ENCODE measurements at regions not wholly inside any gene's neighbourhood (a gene's known extent, or its start where the extent isn't known, plus 50 kb on each side); places are given as distances from the start of the nearest gene placed in this dataset.

DNA sequence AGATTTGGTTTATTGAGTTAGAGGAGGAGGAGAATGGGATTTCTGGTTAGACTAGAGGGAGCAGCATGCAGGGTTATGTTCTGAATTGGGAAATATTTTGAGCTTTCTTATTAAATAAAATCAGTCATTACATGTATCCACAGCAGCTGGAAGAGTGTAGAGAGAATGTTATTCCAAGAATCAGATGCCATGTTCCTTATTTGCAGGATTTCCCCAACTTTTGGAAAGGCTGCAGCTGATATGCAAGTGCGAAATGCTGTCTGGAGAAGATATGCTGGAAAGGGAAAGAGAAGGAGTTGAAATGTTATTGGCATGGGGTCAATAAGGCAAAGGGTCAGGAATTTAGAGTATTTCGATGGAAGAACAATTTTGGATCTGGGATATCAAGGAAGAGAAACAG, 255.8 kb downstream of the MTX2 start:
- TF ChIP-seq, protein P1, sequence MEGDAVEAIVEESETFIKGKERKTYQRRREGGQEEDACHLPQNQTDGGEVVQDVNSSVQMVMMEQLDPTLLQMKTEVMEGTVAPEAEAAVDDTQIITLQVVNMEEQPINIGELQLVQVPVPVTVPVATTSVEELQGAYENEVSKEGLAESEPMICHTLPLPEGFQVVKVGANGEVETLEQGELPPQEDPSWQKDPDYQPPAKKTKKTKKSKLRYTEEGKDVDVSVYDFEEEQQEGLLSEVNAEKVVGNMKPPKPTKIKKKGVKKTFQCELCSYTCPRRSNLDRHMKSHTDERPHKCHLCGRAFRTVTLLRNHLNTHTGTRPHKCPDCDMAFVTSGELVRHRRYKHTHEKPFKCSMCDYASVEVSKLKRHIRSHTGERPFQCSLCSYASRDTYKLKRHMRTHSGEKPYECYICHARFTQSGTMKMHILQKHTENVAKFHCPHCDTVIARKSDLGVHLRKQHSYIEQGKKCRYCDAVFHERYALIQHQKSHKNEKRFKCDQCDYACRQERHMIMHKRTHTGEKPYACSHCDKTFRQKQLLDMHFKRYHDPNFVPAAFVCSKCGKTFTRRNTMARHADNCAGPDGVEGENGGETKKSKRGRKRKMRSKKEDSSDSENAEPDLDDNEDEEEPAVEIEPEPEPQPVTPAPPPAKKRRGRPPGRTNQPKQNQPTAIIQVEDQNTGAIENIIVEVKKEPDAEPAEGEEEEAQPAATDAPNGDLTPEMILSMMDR (IDR thresholded peaks at IDR 0.05): no peak
- Histone ChIP-seq H3K4me1 (peaks cover 11% of the 10 kb centered on the region), H3K36me3 (no peaks in the 10 kb centered on the region), H3K9me3 (no peaks in the 10 kb centered on the region), H3K27me3 (no peaks in the 10 kb centered on the region), H3K27ac (no peak overlapping the region), H3K4me3 (no peak overlapping the region)
- intact Hi-C loops (cut with DNase I): no loop called here
- DNase-seq (no peak), ATAC-seq (no peak)

DNA sequence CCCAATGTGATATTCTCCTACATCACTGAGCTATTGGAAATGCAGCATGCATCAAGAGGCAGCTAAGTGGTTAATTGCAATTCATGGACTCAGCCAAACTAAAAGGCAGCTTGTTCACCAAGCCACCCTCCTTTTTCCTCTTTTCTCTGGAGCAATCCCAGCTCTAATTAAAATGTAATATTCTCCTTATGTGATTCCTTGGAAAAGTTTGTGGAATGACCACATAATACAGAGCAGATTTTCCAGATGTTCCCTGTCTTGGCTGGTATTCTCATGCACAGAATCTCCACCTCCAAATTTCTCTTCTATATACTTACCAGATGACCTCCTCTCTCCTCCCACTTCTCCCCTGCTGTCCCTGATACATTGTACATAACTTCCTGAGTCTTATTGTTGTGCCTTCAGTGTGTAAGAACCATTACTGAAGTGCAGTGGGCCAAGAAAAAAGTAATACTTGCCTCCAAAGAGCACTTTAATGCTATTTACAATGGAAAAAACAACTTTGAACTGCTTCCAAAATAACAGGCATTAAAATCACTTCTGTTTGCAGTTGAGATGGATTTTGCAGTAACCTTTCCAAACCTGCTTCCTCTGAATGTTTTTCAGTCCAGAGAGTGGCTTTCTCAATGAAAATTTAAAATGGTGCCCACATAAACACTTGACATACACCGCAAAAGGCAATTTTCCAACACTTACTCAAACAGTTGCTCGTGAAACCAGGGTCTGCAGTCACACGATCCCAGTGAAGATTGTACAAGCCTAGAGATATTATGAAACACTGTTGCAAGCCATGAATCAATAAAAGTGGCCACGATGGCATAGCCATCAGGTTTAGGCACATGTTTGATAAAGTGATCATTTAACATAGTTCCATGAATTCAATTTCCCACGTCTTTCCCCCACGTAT, 258.0 kb downstream of the MTX2 start:
- ATAC-seq: no peak
- peaks cover 11% of the 10 kb centered on the region for H3K4me1 ChIP-seq
- H3K9me3 ChIP-seq: no peaks in the 10 kb centered on the region
- H3K4me3 ChIP-seq: no peak overlapping the region
- H3K36me3 ChIP-seq: no peaks in the 10 kb centered on the region
- intact Hi-C loops (cut with DNase I): no loop called here
- TF ChIP-seq, protein P1 (IDR thresholded peaks at IDR 0.05): no peak
- no peak overlapping the region for H3K27ac ChIP-seq
- H3K27me3 ChIP-seq: no peaks in the 10 kb centered on the region
- DNase-seq: no peak

DNA sequence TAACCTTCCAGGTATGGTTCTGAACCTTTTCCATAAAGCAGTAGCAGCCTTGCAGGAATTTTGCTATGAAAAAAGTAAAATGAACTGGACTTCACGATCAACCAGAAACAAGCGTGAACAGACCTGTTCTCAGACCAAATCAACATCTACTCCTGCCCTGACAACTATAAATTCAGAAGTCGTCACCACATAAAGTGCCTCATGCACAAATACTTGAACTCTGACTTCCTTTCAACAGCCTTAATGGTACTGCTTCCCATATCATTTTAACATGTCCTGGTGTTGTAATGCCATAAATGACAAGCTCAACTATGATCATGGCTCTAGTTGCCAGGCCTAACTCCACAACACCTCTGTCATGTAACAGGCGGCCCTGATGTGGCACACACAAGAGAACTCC, 262.4 kb downstream of the MTX2 start:
- TF ChIP-seq, protein P1 (IDR thresholded peaks at IDR 0.05): no peak
- Histone ChIP-seq H3K27ac (no peak overlapping the region), H3K9me3 (no peaks in the 10 kb centered on the region)

DNA sequence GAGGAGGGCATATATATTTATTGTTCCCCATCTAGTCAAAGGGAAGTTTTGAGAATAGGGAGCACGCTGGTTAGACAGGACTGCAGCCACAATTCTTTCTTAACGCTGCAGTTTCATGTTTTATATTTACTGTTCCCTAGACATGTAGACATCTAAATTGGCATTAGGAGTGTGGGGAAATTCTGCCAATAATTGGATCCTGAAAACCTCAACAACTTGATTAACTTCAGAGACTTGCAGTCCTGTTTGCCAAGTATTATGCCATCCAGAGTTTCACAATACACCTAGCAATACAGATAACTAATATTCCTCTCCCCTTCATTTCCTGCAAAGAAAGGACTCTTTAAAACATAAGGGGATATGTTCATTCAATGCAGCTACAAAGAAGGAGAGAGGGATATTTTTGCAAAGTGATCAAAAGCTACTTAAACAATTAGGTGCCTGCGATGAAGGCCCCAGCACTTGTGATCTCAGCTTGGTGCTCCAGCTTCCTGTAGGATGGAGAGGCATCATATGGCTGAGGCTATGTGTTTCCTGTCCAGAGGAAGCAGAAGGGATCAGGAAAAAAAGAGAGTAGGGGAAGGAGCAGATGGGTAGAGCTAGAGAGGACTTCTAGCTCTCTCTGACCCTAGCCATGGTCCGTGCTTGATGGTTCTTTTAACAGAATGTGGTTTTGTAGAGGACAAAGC, 264.4 kb downstream of the MTX2 start:
- ATAC-seq (no peak), DNase-seq (no peak)
- intact Hi-C loops (cut with DNase I): no loop called here
- no peak overlapping the region for H3K4me3 ChIP-seq
- TF ChIP-seq, protein P1 (IDR thresholded peaks at IDR 0.05): no peak
- no peaks in the 10 kb centered on the region for H3K36me3 ChIP-seq
- H3K9me3 ChIP-seq: no peaks in the 10 kb centered on the region
- no peaks in the 10 kb centered on the region for H3K4me1 ChIP-seq
- H3K27me3 ChIP-seq: no peaks in the 10 kb centered on the region
- no peak overlapping the region for H3K27ac ChIP-seq

More for the DNA sequence above, 262.4 kb downstream of the MTX2 start:
- no peaks in the 10 kb centered on the region for H3K27me3 ChIP-seq
- H3K4me3 ChIP-seq: no peak overlapping the region
- ATAC-seq (no peak), DNase-seq (no peak)
- intact Hi-C loops (cut with DNase I): no loop called here
- no peaks in the 10 kb centered on the region for H3K36me3 ChIP-seq
- H3K4me1 ChIP-seq: peaks cover 11% of the 10 kb centered on the region

DNA sequence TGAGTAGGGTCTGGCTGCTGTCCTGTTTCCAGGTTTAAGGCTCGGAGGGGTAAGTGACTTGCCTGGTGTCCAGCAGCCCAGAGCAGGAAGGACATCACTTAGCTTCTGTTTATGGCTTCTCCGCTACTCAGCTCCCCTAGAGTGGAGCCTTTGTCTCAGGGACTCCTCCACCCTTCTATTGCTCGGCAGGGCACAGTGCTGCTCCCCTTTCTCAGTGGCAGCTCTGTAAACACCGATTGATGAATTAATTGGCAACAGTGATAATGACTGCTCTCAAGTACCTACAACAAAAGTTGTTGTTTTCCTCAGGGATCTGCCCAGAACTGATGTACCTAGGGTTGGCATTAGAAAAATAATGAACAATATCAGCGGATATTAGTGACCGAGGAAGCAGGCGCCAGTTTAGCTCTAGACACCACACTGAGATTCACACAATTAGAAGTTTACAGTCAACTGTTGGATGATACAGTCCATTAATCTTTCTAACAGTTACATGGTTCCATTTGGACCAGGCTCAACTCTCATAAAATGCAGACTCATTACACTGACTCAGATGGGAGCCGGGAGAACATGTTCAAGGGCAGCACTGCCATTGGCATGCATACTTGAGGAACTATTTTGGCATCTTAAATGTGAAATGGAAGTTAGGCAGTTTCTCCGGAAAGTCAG, 265.7 kb downstream of the MTX2 start:
- intact Hi-C loops (cut with DNase I): no loop called here
- Histone ChIP-seq H3K9me3 (no peaks in the 10 kb centered on the region), H3K27ac (no peak overlapping the region), H3K36me3 (no peaks in the 10 kb centered on the region), H3K4me1 (no peaks in the 10 kb centered on the region), H3K4me3 (no peak overlapping the region), H3K27me3 (no peaks in the 10 kb centered on the region)
- no peak for DNase-seq
- ATAC-seq: peak; percentile 56
- TF ChIP-seq, protein P1 (IDR thresholded peaks at IDR 0.05): no peak

Data from upper lobe of right lung (tissue), 1 donor.